HG03460 (cell line): ENCODE measurements at regions not wholly inside any gene's neighbourhood (a gene's known extent, or its start where the extent isn't known, plus 50 kb on each side); places are given as distances from the start of the nearest gene placed in this dataset.

Experiments used
- ATAC-seq: cut with Tn5 transposase; IDR thresholded peaks from one replicate; pipeline ENCODE4 v1.9.1; 2021; ENCODE audit not compliant: unreplicated experiment

DNA sequence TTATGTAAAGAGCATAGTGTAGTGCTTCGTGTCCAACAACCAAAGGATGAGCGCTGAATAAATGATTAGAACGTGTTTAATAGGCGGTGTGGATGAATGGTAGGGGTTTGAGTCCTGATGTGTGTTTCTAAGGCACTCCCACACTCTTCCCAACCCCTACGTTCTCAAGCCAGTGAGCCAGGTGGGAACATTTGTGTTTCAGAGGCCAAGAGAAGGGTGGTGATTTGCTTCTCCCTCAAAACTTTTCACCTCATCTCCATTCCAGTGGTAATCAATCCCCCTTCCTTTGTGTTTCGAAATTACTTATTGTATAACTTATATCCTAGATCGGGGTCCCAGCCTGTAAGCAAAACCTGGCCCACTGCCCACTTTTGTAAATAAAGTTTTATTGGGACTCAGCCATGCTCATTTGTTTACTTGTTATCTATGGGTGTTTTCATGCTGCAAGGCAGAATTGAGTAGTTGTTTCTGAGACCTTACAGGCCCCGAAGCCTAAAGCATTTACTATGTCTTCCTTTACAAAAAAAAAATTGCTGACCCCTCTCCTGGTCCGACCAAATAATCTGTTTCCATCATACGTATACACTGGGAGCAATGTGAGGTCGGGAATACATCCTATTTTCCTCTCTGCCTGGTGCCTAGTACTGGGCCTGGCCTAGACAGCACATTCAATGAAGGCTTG, 150.8 kb upstream of the MYCN start:
- no peak for ATAC-seq

DNA sequence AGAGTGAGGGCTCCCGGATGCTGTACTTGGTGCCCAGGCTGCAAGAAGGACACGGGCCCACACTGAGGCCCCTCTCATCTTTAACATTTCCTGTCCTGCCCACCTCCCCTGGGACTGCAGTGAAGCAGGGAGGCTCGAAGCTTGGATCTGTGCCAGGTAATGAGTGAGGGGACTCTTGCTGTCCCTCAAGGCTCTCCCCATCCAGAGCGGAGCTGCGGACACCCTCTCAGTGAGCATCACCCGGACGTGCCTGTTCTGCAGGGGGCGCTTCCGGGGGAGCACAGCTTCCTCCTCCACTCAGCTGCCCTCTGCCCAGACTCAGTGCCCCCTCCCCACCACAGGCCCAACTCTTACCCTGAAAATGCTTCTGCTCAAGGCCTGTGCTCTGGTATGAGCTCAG, 150.0 kb upstream of the MYCN start:
- no peak for ATAC-seq

DNA sequence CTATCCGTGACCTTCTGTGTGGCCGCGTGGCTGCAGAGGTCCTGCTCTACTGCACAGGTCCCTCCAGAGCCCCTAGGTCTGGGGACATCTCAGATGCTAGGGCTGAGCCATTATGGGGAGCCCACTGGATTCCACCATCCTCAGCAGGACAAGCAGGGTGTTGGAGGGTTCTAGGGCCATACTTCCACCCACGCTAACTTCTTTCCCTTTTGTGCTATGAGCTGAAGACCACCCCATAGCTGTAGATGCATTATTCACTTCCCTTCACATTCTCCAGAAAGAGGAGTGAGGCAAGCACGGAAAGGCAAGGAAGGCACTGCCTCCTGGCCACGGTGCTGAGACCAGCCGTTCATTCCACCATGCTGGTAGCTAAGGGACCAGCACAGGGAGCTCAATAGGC, 149.5 kb upstream of the MYCN start:
- ATAC-seq, result no peak

DNA sequence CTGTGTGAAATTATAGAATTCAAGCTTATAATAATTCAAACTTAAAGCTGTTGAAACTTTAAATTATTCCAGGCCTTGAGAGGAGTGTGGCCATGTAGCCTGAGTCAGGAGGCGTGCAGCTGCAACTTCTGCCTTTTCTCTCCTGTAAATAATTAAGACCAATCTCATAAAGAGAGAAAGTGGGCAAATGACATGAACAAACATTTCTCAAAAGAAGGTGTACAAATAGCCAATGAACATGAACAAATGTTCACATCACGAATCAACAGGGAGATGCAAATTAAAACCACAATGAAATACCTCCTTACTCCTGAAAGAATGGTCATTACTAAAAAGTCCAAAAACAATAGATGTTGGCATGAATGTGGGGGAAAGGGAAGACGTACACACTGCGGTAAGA, 149.1 kb upstream of the MYCN start:
- no peak for ATAC-seq

DNA sequence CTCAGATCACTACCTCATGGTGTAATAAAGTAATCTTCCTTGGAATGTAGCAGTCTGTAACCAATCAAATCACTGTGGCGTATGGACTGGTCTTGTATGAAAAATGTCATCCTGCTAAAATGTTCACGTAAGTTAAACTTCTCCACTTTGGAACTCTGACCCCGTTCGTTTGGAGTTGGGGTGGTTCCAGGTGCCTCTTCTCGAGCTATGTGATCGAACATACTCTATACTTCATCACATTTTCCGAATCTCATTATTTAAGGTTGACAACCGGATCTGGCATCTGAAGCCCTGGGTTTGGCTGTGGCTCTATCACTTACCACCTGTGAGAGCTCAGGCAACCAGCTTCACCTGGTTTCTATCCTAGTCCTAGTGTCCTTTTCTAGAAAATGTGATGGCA, 148.0 kb upstream of the MYCN start:
- no peak for ATAC-seq

DNA sequence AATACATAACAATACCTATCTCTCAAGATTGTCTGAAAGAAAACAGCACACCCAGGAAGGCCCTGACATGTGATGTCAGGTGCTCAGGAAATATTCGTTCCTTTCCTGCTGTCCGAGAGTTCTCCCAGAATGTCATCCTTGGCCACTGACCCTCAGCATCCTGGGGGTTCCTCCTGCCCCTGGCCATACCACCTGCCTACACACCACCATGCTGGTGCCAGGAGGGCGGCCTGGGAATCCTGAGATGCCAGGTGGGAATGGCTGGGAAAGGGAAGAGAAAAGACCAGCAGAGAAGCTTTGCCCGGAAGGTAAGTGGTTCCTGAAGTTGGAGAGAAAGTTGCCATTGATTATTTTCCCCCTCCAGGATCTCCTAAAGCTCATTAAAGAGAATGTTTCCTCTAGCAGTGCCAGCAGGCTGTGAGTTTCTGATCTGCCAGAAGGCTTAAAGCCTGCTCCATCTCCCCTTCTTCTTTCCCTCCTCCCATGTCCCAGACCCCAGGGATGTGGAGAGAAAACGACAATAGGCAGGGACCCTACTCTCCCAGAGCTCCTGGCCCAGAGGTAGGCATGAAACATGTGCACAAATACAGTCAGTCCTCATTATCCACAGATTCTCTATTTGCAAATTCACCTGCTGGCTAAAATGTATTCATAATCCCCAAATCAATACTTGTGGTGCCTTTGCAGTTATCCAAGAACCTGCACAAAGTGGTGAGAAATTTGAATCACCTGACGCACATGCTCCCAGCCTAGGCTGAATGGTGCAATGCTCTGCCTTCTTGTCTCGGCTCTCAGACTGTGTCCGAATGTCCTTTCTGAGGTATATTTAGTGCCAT, 147.1 kb upstream of the MYCN start:
- no peak for ATAC-seq

DNA sequence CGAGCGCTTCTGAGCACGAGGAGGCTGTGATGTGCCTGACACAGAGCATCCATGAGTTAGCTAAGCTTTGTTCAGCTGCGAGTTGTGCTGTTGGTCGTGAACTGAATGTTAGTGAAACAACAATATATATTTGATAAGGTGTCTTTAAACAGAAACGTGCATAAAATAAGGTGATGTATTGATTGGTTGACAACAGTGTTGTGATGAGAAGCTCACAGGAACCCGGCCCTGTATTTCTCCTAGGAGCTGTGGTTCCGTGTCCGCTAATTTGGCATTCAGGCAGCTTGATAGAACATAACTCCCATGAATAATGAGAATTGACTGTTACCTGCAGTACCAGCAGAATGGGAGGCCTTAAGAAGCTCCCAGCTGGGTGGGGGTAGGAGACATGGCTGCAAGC, 146.4 kb upstream of the MYCN start:
- no peak for ATAC-seq

DNA sequence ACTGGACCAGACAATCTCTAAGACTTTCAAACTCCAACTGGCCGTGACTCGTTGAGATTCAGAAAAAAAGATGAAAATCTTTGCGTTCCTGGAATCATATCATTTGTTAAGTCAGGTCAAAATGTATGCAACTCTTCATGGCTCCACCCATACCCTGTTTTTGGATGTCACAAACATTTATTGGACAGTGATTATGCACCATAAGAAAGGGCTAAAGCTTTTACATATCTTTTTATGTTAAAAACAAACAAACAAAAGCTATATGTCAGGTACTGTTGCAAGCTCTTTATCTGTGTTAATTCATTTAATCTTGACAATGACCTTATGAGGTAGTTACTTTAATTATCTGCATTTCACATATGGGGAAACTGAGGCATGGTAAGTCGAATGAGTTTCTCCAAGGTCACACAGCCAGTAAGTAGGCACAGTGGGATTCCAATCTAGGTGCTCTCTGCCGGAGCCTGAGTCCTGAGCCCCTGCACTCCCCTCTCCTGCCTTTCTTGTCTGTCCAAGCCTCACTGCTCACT, 145.7 kb upstream of the MYCN start:
- no peak for ATAC-seq

DNA sequence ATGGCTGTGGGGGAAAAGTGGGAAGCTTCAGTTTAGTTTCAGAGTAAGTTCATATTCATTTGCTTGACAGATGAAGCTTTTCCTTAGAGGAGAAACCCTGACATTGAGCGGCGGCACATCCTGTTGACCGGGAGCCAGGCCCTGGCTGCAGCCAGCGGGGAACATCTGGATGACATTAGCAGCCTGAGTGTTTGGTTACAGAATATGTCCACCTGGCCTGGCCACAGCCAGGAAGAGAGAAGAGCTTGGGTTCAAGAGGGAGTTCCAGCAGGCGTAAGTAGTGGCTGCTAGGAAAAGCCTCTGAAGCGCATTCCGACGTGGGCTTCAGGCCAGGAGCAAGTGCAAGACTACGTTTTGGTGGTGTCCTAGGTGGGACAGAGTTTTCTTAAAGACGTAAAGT, 144.9 kb upstream of the MYCN start:
- no peak for ATAC-seq

DNA sequence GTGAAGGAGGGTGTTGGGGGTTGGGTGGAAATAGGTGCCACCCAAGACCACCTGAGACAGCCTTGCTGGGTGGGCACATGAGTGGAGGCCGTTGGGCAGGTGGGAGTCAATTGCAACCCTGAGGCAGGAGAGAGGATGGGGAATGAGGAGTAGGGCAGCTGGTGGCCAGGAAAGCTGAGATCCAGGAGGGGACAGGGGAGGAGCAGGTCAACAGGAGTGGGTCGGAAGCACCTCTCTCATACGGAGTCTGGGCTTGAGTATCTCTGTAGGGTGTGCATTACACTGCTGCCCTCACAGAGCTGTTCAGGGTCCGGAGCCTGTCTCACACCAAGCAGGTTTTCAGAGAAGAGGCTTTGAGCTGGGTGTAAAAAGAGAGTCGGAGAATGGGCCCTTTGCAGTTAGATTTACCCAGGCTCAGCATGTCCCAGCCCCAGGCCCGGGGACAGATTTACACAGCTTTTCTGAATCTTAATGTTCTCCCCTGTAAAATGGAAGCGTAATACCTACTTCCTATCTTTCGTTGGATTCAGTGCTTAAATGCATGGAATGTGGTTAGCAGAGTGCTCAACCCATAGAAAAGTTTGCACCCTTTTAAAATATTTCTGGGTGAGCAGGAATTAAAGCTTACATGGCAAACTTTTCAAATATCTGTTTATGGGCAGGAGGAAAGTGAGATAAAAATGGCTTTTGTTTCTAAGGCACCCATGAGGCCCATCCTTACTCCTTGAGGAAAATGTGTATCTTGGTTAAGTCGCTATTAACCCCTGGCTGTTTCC, 144.0 kb upstream of the MYCN start:
- no peak for ATAC-seq

DNA sequence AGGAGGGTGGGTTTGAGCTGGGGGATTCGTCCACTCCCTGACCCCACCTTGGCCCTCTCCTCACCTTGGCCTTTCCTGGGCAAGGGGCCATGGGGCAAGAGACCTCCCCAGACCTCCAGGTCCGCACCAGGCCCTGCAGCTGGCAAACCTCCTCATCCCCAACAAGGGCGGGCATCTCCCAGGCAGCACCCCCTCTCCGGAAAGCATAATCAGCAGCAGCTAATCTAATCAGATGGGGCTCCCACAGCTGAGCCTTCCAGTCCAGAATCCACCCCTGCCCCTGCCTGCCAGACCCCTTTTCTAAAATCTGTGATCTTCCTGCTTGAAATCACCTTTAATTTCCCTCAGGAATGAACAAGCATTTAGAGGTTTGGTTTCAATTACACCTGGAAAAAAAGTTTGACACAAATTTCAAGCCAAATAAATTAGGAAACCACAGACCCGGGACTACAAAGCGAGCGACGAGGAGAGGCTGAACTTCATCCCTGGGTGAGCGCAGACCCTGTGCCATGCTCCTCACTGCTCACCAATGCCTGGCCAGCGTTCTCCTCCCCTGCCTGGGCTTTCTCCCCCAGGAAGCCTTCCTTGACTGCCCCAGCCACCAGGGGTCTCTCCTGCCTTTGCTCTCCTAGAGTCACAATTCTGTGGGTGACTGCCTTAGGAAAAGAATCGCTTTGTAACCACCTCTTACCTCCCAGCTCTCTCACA, 143.0 kb upstream of the MYCN start:
- ATAC-seq, result no peak

DNA sequence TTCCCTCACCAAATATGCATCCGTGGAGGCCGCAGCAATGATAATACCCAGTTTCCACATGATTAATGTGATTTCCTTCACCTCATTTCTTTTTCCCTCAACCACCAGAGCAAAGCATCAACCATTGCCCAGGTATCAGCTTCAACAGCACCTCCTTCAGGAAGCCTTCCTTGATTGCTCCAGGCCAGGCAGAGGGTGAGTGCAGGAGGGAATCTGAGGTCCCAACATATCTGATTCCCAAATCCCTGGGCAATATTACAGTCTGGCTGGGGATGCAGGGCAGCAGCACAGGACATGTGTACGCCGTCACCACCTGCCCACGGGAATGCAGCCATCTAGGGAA, 142.4 kb upstream of the MYCN start:
- ATAC-seq, result no peak

DNA sequence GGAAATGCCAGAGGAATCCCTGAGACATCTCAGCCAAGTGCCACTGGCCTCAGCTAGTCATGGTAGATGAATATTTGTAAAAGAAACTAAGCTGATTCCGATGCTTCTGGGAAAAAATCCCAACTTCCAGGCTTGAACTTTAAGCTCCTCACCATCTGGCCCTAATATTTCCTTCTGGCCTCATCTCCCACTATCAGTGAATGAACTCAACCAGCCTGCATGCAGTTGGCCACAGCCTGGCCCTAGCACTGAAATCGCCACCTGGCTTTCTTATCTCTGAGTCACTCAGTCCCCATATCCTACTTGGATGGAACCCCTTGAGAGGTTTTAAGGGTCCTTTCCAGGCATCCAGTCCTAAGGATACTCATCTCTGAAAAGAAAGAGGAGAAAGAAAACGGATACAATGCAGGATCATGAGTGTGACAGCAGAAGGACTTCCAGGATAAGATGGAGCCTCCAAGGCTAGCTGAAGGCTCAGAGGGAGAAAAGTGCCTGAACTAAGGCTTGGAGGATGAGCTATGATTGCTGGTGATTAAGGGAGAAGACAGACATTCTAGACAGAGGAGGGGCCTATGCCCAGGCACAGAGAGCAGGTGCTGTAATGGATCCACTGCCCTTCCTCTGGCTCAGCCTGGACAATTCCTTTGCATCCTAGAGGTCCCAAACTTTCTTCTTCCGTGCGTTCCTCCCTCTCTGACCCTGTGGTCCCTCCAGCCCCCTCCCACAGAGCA, 141.5 kb upstream of the MYCN start:
- ATAC-seq, result no peak

DNA sequence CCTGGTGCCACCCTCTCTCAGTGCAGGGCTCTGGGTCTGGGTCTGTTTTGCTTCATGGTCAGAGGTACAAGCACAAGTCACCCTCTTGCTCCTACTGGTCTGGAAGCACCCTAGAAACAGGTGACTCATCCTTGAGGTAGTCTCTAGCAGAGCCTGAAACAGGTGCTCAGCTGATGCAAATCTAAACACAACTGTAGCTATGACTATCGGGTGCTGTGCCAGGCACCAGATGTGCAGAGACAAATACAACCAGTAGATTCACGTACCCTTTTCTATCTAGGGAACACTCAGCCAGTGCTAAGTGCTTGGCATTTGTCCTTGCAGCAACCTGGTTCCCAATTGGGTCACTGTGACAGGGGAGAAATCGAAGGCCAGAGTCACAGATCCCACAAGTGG, 140.9 kb upstream of the MYCN start:
- ATAC-seq, result no peak

DNA sequence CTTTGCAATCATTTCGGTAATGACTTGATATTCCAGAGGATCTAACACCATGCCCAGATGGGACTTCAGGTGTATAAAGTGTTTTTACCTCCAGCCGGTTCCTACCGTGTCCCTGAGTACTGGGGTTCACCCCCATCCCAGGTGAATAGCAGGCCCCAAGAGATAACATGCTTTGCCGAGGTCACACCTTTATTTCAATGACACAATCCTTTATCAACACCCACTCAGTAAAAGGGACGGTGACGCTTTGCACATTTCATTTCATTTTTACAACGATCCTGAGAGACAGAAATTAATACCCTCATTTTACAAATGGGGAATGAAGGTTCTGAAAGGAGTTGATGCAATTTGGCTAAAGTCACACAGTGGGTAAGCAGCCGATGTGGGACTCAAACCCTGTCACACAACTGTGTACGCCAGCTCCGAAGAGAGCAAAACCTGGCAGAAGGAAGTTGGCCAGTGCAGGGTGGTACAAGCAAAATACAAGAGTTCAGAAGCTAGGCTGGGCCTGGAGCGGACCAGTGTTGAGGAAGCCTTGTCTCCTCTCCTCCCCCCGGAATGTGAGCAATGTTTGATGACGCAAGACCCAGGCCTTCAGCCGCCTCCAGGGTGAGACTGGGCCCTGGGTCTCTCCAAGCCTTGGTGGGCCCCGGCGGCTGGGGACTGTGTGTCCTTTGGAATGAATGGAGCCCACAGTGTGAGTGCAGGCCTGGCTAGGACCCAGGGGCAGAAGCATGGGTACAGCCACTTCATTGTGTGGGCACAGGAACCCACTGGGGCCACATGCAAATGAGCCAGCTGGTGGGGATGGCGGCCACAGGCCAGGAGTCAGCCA, 139.6 kb upstream of the MYCN start:
- no peak for ATAC-seq

DNA sequence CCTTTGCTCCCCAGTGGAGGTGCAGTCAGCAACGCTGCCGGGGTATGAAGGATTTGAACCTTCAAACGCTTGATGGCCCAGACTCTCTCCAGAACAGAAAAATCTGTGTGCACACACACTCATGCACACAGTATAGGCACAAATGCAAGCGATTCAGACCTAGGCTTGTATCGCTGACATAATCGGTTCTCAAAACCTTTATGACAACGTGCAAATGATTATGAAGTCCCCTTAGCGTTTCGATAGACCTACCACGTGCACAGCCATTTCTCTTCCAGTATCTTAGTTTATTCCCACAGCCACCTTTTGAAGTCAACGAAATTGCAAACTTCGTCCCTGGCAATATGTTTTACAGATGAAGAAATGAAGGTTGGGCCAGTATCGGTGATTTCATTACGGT, 138.9 kb upstream of the MYCN start:
- no peak for ATAC-seq

DNA sequence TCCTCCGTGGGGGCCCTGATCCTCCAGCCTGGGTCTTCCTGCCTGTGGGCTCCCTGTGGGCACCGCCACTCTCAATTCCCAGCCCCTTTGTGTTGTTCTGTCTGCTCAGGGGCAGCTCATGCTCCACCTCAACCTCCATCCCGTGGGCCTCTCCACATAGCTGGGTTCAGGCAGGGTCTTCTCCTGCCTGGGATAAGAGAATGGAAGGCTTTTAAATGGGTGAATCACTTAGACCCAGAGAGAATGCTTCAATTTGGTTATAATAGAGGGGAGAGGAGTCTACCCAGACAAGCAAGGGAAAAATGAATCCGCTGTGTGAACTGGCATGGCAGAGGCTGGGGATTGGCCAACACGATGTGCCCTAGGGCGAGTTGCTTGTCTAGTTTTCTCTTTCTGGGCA, 138.4 kb upstream of the MYCN start:
- ATAC-seq, result no peak

DNA sequence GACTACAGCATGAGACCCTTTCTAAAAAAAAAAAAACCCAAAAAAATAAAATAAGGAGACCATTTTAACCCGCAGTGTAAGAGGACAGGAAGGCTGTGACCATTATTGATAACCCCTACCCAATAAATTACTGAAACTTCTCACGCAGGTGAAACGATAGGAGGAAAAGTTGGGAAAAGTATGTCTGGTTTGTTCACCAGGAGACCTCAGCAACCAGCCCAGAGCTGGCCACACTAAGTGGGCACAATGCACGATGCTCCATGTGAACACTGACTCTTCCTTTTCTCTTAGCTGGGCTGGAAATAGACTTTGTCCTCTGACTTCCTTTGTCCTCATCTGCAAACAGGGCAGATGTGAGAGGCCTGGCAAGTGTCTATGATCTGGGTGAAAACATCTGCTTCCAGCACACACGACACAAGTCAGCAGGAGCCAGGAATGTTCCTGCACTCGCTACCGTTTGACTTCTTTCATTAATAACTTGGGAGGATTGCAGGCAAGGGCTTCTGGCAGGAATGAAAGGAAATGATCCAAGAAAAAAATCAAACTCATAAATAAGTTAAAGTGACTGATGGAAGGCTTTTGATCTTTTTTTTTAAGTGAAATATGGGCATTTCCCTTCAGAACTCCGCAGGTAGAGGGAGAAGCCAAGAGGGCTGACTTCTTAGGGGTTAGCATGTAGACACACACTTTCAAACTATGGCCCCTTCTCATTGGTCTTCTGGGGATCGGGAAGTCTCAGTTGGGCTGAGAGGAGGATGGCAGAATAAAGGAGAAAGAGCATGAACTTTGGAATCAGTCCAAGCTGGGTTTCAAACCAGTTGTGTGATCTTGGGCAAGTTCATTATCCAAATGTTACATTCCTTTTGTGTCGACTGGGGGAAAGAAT, 137.4 kb upstream of the MYCN start:
- no peak for ATAC-seq
